CD14-positive monocyte (primary cell): ENCODE measurements at regions not wholly inside any gene's neighbourhood (a gene's known extent, or its start where the extent isn't known, plus 50 kb on each side); places are given as distances from the start of the nearest gene placed in this dataset.

ENCODE experiments used
- DNase-seq, 3 donors: peaks; one replicate each; pipeline ENCODE4 v3.0.0-alpha.2; 2011 to 2022
- H2AFZ ChIP-seq: 2 replicates; pipeline ENCODE4 v1.6.0; 2012; ENCODE audit warnings: mild to moderate bottlenecking, low read depth, low read length, inconsistent platforms; ENCODE audit not compliant: insufficient read depth, poor library complexity, severe bottlenecking
- H3K27ac ChIP-seq, 2 donors: 1 replicate in 1 of 2; 2 replicates in 1 of 2; pipeline ENCODE4 v1.5.1; 2012 to 2013; ENCODE audit warnings: low read length in 2 of 2, control low read depth in 1 of 2, inconsistent platforms in 1 of 2, low read depth in 1 of 2, mild to moderate bottlenecking in 1 of 2
- H3K27me3 ChIP-seq, 2 donors: one replicate each; pipeline versions ENCODE4 v1.6.0 to v1.6.1; 2011 to 2013; ENCODE audit warnings: low read length in 2 of 2; ENCODE audit not compliant: control insufficient read depth in 2 of 2, insufficient read depth in 2 of 2
- H3K36me3 ChIP-seq, 2 donors: replicated peaks in 1 of 2; 1 replicate in 1 of 2; 2 replicates in 1 of 2; pipeline versions ENCODE4 v1.5.1 to v1.6.1; 2012 to 2013; ENCODE audit warnings: low read length in 2 of 2, control low read depth in 1 of 2, inconsistent platforms in 1 of 2, mild to moderate bottlenecking in 1 of 2; ENCODE audit not compliant: insufficient read depth in 2 of 2, control insufficient read depth in 1 of 2
- H3K4me1 ChIP-seq, 2 donors: 1 replicate in 1 of 2; 2 replicates in 1 of 2; pipeline versions ENCODE4 v1.5.1 to v1.6.1; 2012 to 2013; ENCODE audit warnings: low read length in 2 of 2, control low read depth in 1 of 2, inconsistent platforms in 1 of 2, mild to moderate bottlenecking in 1 of 2, moderate library complexity in 1 of 2; ENCODE audit not compliant: insufficient read depth in 2 of 2, control insufficient read depth in 1 of 2
- H3K4me2 ChIP-seq: replicated peaks from 2 replicates; pipeline ENCODE3; 2012; ENCODE audit warnings: low read length, moderate library complexity, mild to moderate bottlenecking; ENCODE audit not compliant: poor library complexity, severe bottlenecking; ENCODE audit errors: extremely low read depth
- H3K4me3 ChIP-seq, 3 experiments: fragments of 200-600 bp in 1 of 3; sonication (generic) in 1 of 3; replicated peaks in 1 of 3; 1 replicate in 2 of 3; 2 replicates in 1 of 3; pipeline ENCODE4 v1.5.1; 2011 to 2013; ENCODE audit warnings: low read length in 3 of 3, mild to moderate bottlenecking in 3 of 3, control low read depth in 2 of 3, low read depth in 2 of 3, inconsistent platforms in 1 of 3, moderate library complexity in 1 of 3
- H3K79me2 ChIP-seq: 2 replicates; pipeline ENCODE4 v1.6.0; 2012; ENCODE audit warnings: mild to moderate bottlenecking, control low read depth, inconsistent platforms, low read length, moderate library complexity; ENCODE audit not compliant: insufficient read depth
- H3K9ac ChIP-seq: 2 replicates; pipeline ENCODE4 v1.6.0; 2017; ENCODE audit warnings: low read length, mild to moderate bottlenecking; ENCODE audit not compliant: insufficient read depth, poor library complexity, severe bottlenecking
- H3K9me3 ChIP-seq, 2 donors: replicated peaks in 1 of 2; 1 replicate in 1 of 2; 2 replicates in 1 of 2; pipeline versions ENCODE4 v1.5.1 to v1.6.1; 2012 to 2013; ENCODE audit warnings: low read length in 2 of 2, control low read depth in 1 of 2; ENCODE audit not compliant: control insufficient read depth in 1 of 2, insufficient read depth in 1 of 2
- H4K20me1 ChIP-seq: 2 replicates; pipeline ENCODE4 v1.6.0; 2012; ENCODE audit warnings: mild to moderate bottlenecking, low read length, control low read depth, moderate library complexity; ENCODE audit not compliant: insufficient read depth
- H3K27ac Mint-ChIP-seq, 7 donors: one replicate each; pipeline ENCODE4 v1.8.0; 2020; ENCODE audit warnings: mild to moderate bottlenecking in 7 of 7, mixed read lengths in 7 of 7, moderate library complexity in 6 of 7, inconsistent platforms in 2 of 7
- H3K27me3 Mint-ChIP-seq, 3 donors: one replicate each; pipeline ENCODE4 v1.8.0; 2021 to 2022; ENCODE audit warnings: low read depth in 3 of 3, mild to moderate bottlenecking in 3 of 3, mixed read lengths in 3 of 3, moderate library complexity in 3 of 3, inconsistent platforms in 1 of 3
- H3K36me3 Mint-ChIP-seq, 2 donors: one replicate each; pipeline ENCODE4 v1.8.0; 2020; ENCODE audit warnings: mixed read lengths in 2 of 2, inconsistent platforms in 1 of 2, mild to moderate bottlenecking in 1 of 2
- H3K4me1 Mint-ChIP-seq: one replicate; pipeline ENCODE4 v1.8.0; 2020; ENCODE audit warnings: mild to moderate bottlenecking, mixed read lengths
- H3K4me3 Mint-ChIP-seq, 2 donors: one replicate each; pipeline ENCODE4 v1.8.0; 2020; ENCODE audit warnings: mild to moderate bottlenecking in 2 of 2, mixed read lengths in 2 of 2, moderate library complexity in 1 of 2
- H3K9me3 Mint-ChIP-seq, 7 donors: one replicate each; pipeline ENCODE4 v1.8.0; 2020 to 2022; ENCODE audit warnings: mixed read lengths in 7 of 7, mild to moderate bottlenecking in 6 of 7, moderate library complexity in 6 of 7, inconsistent platforms in 2 of 7
- CTCF ChIP-seq: fragments of 200-600 bp; IDR thresholded peaks from one replicate; pipeline ENCODE4 v1.8.0; 2022; ENCODE audit warnings: antibody characterized with exemption, mild to moderate bottlenecking
- WGBS: methylation state at CpG from one replicate; pipeline ENCODE4 v1.1.5; 2013; ENCODE audit warnings: missing lambda C conversion rate; ENCODE audit not compliant: insufficient coverage; 5-methylcytosine and 5-hydroxymethylcytosine counted together
- intact Hi-C, 2 donors: fragments of 100-400 bp; cut with micrococcal nuclease; formaldehyde crosslinking; loops; one replicate each; pipeline versions ENCODE4 v1.15.0 to v1.15.1; 2023

- no peaks in the 10 kb centered on the region for H3K4me1 ChIP-seq
These were observed 452.8 kb upstream of the MPDZ start for GRCh38 chr9:13732290-13732689.

GRCh38 chr9:13731637-13732036, 452.1 kb upstream of the MPDZ start:
- no peak overlapping the region for H2AFZ ChIP-seq
- whole genome bisulfite sequencing = no CpG with 5 or more reads among the region's 2 CpGs
- no peaks in the 10 kb centered on the region for H3K36me3 Mint-ChIP-seq
- H4K20me1 ChIP-seq = no peaks in the 10 kb centered on the region
- no peaks in the 10 kb centered on the region for H3K27me3 ChIP-seq
- TF ChIP-seq CTCF = no peak
- H3K9me3 Mint-ChIP-seq = peaks cover 1 to 9% (median 3%) of the 10 kb centered on the region in 7 donors
- no peak overlapping the region for H3K9ac ChIP-seq
- H3K9me3 ChIP-seq = no peaks in the 10 kb centered on the region
- H3K27me3 Mint-ChIP-seq = peaks cover 0 to 2% (median 0%) of the 10 kb centered on the region in 3 donors
- no peaks in the 10 kb centered on the region for H3K36me3 ChIP-seq
- no peak for DNase-seq
- intact Hi-C loops = no loop called here
- no peaks in the 10 kb centered on the region for H3K4me1 ChIP-seq
- no peak overlapping the region for H3K4me2 ChIP-seq
- no peaks in the 10 kb centered on the region for H3K79me2 ChIP-seq
- H3K4me1 Mint-ChIP-seq = no peaks in the 10 kb centered on the region
- no peak overlapping the region for H3K27ac Mint-ChIP-seq
- H3K4me3 ChIP-seq = no peak overlapping the region
- no peak overlapping the region for H3K4me3 Mint-ChIP-seq
- H3K27ac ChIP-seq = no peak overlapping the region

More at GRCh38 chr9:13732290-13732689, 452.8 kb upstream of the MPDZ start:
- Mint-ChIP-seq H3K4me1 (no peaks in the 10 kb centered on the region), H3K27me3 (peaks cover 0 to 2% (median 0%) of the 10 kb centered on the region in 3 donors), H3K4me3 (no peak overlapping the region), H3K9me3 (peaks cover 1 to 9% (median 3%) of the 10 kb centered on the region in 7 donors), H3K27ac (no peak overlapping the region), H3K36me3 (no peaks in the 10 kb centered on the region)
- Histone ChIP-seq H2AFZ (no peak overlapping the region), H3K27ac (no peak overlapping the region), H3K4me3 (no peak overlapping the region), H3K36me3 (no peaks in the 10 kb centered on the region), H3K79me2 (no peaks in the 10 kb centered on the region), H3K9me3 (no peaks in the 10 kb centered on the region), H3K4me2 (no peak overlapping the region), H3K9ac (no peak overlapping the region), H3K27me3 (no peaks in the 10 kb centered on the region), H4K20me1 (no peaks in the 10 kb centered on the region)
- TF ChIP-seq CTCF = no peak
- DNase-seq = no peak
- intact Hi-C loops = no loop called here
